Ascending aorta (tissue), 2 donors: ENCODE measurements at regions not wholly inside any gene's neighbourhood (a gene's known extent, or its start where the extent isn't known, plus 50 kb on each side); places are given as distances from the start of the nearest gene placed in this dataset.

Source experiments
- DNase-seq, 2 donors: peaks; one replicate each; pipeline ENCODE4 v3.0.0-alpha.2; 2019; ENCODE audit warnings: low spot score in 2 of 2
- H3K27ac ChIP-seq, 2 donors: fragments of 200-600 bp; sonication (generic); one replicate each; pipeline ENCODE4 v1.5.1; 2016 to 2017; ENCODE audit warnings: mild to moderate bottlenecking in 1 of 2
- H3K27me3 ChIP-seq: fragments of 200-600 bp; sonication (generic); one replicate; pipeline ENCODE4 v1.5.1; 2017
- H3K36me3 ChIP-seq, 2 donors: fragments of 200-600 bp; sonication (generic); one replicate each; pipeline ENCODE4 v1.5.1; 2016
- H3K4me1 ChIP-seq, 2 donors: fragments of 200-600 bp; sonication (generic); one replicate each; pipeline ENCODE4 v1.5.1; 2016 to 2017; ENCODE audit warnings: mild to moderate bottlenecking in 1 of 2
- H3K4me3 ChIP-seq, 2 donors: fragments of 200-600 bp; sonication (generic); one replicate each; pipeline ENCODE4 v1.5.1; 2016 to 2017; ENCODE audit warnings: mild to moderate bottlenecking in 1 of 2
- H3K9me3 ChIP-seq, 2 donors: fragments of 200-600 bp; sonication (generic); one replicate each; pipeline ENCODE4 v1.5.1; 2016
- intact Hi-C: fragments of 100-400 bp; cut with DNase I; formaldehyde crosslinking; loops from one replicate; pipeline ENCODE4 v1.15.1; 2023
- TF ChIP-seq, protein P1 (sequence below), 3 experiments: fragments of 200-600 bp in 2 of 3; fragments of 450-650 bp in 1 of 3; sonication (generic) in 2 of 3; IDR thresholded peaks; one replicate each; pipeline ENCODE4 v1.5.1; 2016 to 2019; ENCODE audit warnings: antibody characterized with exemption in 3 of 3, mild to moderate bottlenecking in 1 of 3, moderate library complexity in 1 of 3

DNA sequence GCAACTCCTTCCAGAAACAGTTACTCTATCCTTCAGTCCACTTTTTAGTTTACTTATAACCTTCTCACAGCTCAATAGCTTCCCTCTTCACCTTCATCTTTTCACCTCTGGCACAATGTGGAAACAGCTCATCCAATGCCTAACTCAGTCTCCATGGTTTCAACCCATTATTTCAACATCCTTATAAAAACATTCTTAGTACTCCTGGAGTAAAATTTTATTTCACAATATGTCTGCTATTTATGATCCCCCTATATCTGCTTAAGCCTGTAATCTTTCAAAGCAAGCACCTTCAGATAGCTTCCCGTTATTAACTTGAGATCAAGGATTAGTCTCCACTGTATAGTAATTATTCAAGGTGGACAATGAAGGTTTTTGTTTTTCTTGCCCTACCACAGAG, 156.3 kb downstream of the GASK1B start:
- Histone ChIP-seq H3K27me3 (no peaks in the 10 kb centered on the region), H3K27ac (peak overlapping the region; percentile 25 to 64), H3K36me3 (no peaks in the 10 kb centered on the region), H3K9me3 (no peaks in the 10 kb centered on the region), H3K4me1 (peaks cover 3 to 32% of the 10 kb centered on the region in 2 donors), H3K4me3 (no peak overlapping the region)
- TF ChIP-seq, protein P1, sequence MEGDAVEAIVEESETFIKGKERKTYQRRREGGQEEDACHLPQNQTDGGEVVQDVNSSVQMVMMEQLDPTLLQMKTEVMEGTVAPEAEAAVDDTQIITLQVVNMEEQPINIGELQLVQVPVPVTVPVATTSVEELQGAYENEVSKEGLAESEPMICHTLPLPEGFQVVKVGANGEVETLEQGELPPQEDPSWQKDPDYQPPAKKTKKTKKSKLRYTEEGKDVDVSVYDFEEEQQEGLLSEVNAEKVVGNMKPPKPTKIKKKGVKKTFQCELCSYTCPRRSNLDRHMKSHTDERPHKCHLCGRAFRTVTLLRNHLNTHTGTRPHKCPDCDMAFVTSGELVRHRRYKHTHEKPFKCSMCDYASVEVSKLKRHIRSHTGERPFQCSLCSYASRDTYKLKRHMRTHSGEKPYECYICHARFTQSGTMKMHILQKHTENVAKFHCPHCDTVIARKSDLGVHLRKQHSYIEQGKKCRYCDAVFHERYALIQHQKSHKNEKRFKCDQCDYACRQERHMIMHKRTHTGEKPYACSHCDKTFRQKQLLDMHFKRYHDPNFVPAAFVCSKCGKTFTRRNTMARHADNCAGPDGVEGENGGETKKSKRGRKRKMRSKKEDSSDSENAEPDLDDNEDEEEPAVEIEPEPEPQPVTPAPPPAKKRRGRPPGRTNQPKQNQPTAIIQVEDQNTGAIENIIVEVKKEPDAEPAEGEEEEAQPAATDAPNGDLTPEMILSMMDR (IDR thresholded peaks at IDR 0.05) = no peak
- intact Hi-C loops = no loop called here
- no peak for DNase-seq

DNA sequence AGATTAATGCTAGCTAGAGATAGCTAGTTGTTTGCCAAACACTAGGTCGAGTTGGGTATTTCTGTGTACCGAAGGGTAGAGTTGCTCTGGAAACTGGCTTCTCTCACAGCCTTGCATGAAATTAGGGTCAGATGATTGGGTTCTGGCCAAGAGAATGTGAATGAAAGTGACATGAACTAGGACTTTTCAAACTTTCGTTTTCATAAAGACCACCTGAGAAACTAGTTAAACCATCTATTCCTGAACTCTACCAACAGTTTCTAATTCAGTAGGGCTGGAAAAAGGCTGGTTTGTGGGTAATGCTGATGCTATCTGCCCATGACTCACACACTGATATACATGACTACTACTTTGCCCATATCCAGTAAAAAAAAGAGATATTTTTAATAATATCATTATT, 157.6 kb downstream of the GASK1B start:
- no peaks in the 10 kb centered on the region for H3K27me3 ChIP-seq
- peak overlapping the region in 1 of 2 donors; percentile 56 for H3K27ac ChIP-seq
- DNase-seq = no peak
- H3K4me1 ChIP-seq = peaks cover 0 to 21% of the 10 kb centered on the region in 2 donors
- no peaks in the 10 kb centered on the region for H3K36me3 ChIP-seq
- TF ChIP-seq, protein P1 (IDR thresholded peaks at IDR 0.05) = no peak
- H3K4me3 ChIP-seq = no peak overlapping the region
- H3K9me3 ChIP-seq = no peaks in the 10 kb centered on the region
- intact Hi-C loops = no loop called here

DNA sequence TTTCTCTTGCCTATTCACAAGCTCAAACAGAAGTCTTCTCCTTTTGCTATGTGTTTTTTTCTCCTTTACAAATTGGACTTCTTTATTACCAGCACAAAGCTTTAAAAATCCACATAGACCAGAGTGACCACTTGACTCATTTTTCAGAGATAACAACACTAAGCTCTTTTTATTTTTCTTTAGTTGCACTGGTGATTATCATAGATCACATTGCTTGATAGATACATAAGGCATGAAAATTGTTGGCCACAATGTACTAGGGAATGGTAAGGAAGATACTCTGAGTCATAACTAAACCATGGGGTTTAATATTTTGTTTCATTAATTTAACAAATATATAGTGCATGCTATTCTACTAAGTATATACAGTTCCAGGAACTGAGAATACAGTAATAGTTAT, 159.0 kb downstream of the GASK1B start:
- H3K4me3 ChIP-seq = no peak overlapping the region
- intact Hi-C loops = no loop called here
- H3K4me1 ChIP-seq = peaks cover 0 to 19% of the 10 kb centered on the region in 2 donors
- no peak overlapping the region for H3K27ac ChIP-seq
- no peak for DNase-seq
- H3K9me3 ChIP-seq = no peaks in the 10 kb centered on the region
- no peaks in the 10 kb centered on the region for H3K36me3 ChIP-seq
- TF ChIP-seq, protein P1 (IDR thresholded peaks at IDR 0.05) = no peak
- H3K27me3 ChIP-seq = no peaks in the 10 kb centered on the region

DNA sequence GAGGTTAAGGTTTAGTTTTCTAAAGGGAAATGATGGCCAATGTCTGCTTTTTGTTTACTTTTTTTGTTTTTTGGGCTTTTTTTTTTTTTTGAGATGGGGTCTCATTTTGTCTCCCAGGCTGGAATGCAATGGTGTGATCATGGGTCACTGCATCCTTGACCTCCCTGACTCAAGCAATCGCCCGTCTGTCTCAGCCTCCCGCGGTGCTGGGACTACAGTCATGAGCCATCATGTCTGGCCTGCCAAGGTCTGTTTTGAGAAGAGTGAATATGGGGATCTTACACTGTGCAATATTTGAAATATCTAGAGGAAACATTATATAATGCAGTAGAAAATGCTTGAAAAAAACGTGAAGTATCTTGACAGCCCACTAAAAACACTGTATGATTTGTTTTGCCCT, 162.5 kb downstream of the GASK1B start:
- Histone ChIP-seq H3K4me3 (no peak overlapping the region), H3K27ac (no peak overlapping the region), H3K36me3 (no peaks in the 10 kb centered on the region), H3K27me3 (no peaks in the 10 kb centered on the region), H3K4me1 (peaks cover 0 to 28% of the 10 kb centered on the region in 2 donors), H3K9me3 (no peaks in the 10 kb centered on the region)
- TF ChIP-seq, protein P1 (IDR thresholded peaks at IDR 0.05) = no peak
- intact Hi-C loops = no loop called here
- DNase-seq = no peak

DNA sequence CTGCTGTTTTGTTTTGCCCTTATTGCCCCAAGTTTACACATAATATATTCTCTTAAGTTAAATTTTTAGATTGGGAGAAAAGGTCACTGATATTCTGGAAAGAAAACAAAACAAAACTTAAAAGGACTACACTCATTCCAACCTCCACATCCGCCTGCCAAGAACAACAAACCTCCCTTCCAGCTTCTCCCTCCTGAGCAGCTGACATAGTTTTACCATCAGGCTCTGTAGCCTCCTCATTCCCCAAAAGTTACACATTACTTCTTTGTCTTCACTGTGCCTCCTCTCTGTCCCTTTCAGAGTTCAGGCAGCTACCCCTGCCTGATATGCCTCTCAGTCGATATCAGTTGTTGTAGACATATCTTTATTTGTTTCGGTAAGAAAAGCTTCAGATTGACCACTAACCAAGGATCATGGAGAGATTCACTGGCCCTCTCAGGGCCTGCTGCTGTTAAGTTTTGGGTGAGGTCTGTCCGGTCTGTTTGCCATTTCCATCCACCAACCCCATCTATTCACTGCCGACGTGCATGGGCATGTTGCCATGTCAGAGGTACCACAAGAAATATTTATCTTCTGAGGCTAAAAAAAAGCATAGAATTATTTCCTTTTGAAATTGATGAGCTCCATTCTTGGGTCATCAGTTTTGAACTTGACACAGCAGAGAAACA, 164.1 kb downstream of the GASK1B start:
- Histone ChIP-seq H3K27ac (peak overlapping the region; percentile 31 to 51), H3K4me1 (peaks cover 0 to 29% of the 10 kb centered on the region in 2 donors), H3K27me3 (no peaks in the 10 kb centered on the region), H3K9me3 (no peaks in the 10 kb centered on the region), H3K36me3 (no peaks in the 10 kb centered on the region), H3K4me3 (no peak overlapping the region)
- intact Hi-C loops = loop anchor here (5.0 kb wide), 1 partner anchor 154 kb away; no protein-coding TSS in a partner anchor
- TF ChIP-seq, protein P1 (IDR thresholded peaks at IDR 0.05) = no peak
- DNase-seq = peak in 1 of 2 donors; percentile 78
